8988T (cell line): ENCODE measurements at regions not wholly inside any gene's neighbourhood (a gene's known extent, or its start where the extent isn't known, plus 50 kb on each side); places are given as distances from the start of the nearest gene placed in this dataset.
"Not testable (repeated sequence)": the region's sequence is repeated elsewhere in the genome, so short reads cannot be mapped to it uniquely, and the experiment has no call there.

Source experiments
- DNase-seq: peaks from one replicate; pipeline ENCODE4 v3.0.0; 2011

GRCh38 chr16:29197494-29198100 is 208.9 kb downstream of the NPIPB11 start:
- DNase-seq: not testable (repeated sequence)

GRCh38 chr16:29196746-29197145 is 209.8 kb downstream of the NPIPB11 start:
- DNase-seq: not testable (repeated sequence)

GRCh38 chr16:29195116-29195872 is 210.4 kb downstream of the LAT start:
- not testable (repeated sequence) for DNase-seq

- not testable (repeated sequence) for DNase-seq
Observed at GRCh38 chr16:29194185-29194844, 209.5 kb downstream of the LAT start.

- not testable (repeated sequence) for DNase-seq
Observed at GRCh38 chr16:29193634-29194033, 208.8 kb downstream of the LAT start.

GRCh38 chr16:29193248-29193574 is 208.4 kb downstream of the LAT start:
- DNase-seq: not testable (repeated sequence)

GRCh38 chr16:29192329-29193247 is 207.7 kb downstream of the LAT start:
- DNase-seq: no peak

- DNase-seq: not testable (repeated sequence)
Observed at GRCh38 chr16:29191636-29192180, 206.9 kb downstream of the LAT start.

GRCh38 chr16:29190553-29191431 is 205.9 kb downstream of the LAT start:
- not testable (repeated sequence) for DNase-seq

GRCh38 chr16:29188806-29189205 is 204.0 kb downstream of the LAT start:
- DNase-seq: not testable (repeated sequence)

GRCh38 chr16:29186306-29187220 is 201.7 kb downstream of the LAT start:
- DNase-seq: not testable (repeated sequence)

- not testable (repeated sequence) for DNase-seq
Observed at GRCh38 chr16:29185872-29186271, 201.0 kb downstream of the LAT start.

GRCh38 chr16:29184738-29185438 is 200.0 kb downstream of the LAT start:
- not testable (repeated sequence) for DNase-seq

GRCh38 chr16:29182940-29183868 is 198.4 kb downstream of the LAT start:
- not testable (repeated sequence) for DNase-seq

GRCh38 chr16:29182501-29182900 is 197.6 kb downstream of the LAT start:
- no peak for DNase-seq

GRCh38 chr16:29181921-29182411 is 197.1 kb downstream of the LAT start:
- DNase-seq: not testable (repeated sequence)

- not testable (repeated sequence) for DNase-seq
Observed at GRCh38 chr16:29181254-29181780, 196.5 kb downstream of the LAT start.

GRCh38 chr16:29180206-29180600 is 195.4 kb downstream of the LAT start:
- DNase-seq: not testable (repeated sequence)
